Liver (tissue), 8 donors: ENCODE measurements at regions not wholly inside any gene's neighbourhood (a gene's known extent, or its start where the extent isn't known, plus 50 kb on each side); places are given as distances from the start of the nearest gene placed in this dataset.

Experiments used
- DNase-seq: peaks from one replicate; pipeline ENCODE4 v3.0.0-alpha.2; 2017; ENCODE audit warnings: low spot score
- H3K27ac ChIP-seq, 2 donors: one replicate each; pipeline ENCODE4 v1.7.0; 2013; ENCODE audit warnings: inconsistent platforms in 2 of 2, low read length in 2 of 2, control low read depth in 1 of 2, low read depth in 1 of 2, mild to moderate bottlenecking in 1 of 2
- H3K27me3 ChIP-seq, 4 donors: one replicate each; pipeline versions ENCODE4 v1.6.1 to v1.7.0; 2013; ENCODE audit warnings: low read length in 3 of 4, inconsistent platforms in 1 of 4, mild to moderate bottlenecking in 1 of 4, moderate library complexity in 1 of 4; ENCODE audit not compliant: control insufficient read depth in 4 of 4, insufficient read depth in 4 of 4
- H3K36me3 ChIP-seq, 4 donors: one replicate each; pipeline versions ENCODE4 v1.6.1 to v1.7.0; 2013; ENCODE audit warnings: low read length in 3 of 4, mild to moderate bottlenecking in 3 of 4, low read depth in 1 of 4, moderate library complexity in 1 of 4; ENCODE audit not compliant: control insufficient read depth in 4 of 4, insufficient read depth in 3 of 4
- H3K4me1 ChIP-seq, 4 donors: one replicate each; pipeline versions ENCODE4 v1.6.1 to v1.7.0; 2013; ENCODE audit warnings: low read length in 3 of 4, mild to moderate bottlenecking in 3 of 4, moderate library complexity in 1 of 4; ENCODE audit not compliant: control insufficient read depth in 4 of 4, insufficient read depth in 4 of 4
- H3K4me3 ChIP-seq, 3 donors: one replicate each; pipeline versions ENCODE4 v1.6.1 to v1.7.0; 2013; ENCODE audit warnings: low read length in 3 of 3, control low read depth in 1 of 3, low read depth in 1 of 3, mild to moderate bottlenecking in 1 of 3
- H3K9ac ChIP-seq, 2 donors: one replicate each; pipeline ENCODE4 v1.7.0; 2013; ENCODE audit warnings: low read length in 2 of 2, mild to moderate bottlenecking in 2 of 2, moderate library complexity in 2 of 2, control low read depth in 1 of 2, low read depth in 1 of 2
- H3K9me3 ChIP-seq, 4 donors: one replicate each; pipeline versions ENCODE4 v1.6.1 to v1.7.0; 2013; ENCODE audit warnings: low read length in 3 of 4; ENCODE audit not compliant: control insufficient read depth in 4 of 4
- CTCF ChIP-seq: fragments of 150-350 bp; IDR thresholded peaks from 2 replicates; pipeline ENCODE4 v1.5.1; 2017; ENCODE audit warnings: improper control_type of control experiment, low read depth, low read length; ENCODE audit not compliant: missing input control
- FOXA2 ChIP-seq: IDR thresholded peaks from 2 replicates; pipeline ENCODE4 v1.6.1; 2016; ENCODE audit warnings: antibody characterized with exemption
- GABPA ChIP-seq, 2 donors: IDR thresholded peaks in 1 of 2; conservative IDR thresholded peaks in 1 of 2; 2 replicates each; pipeline ENCODE4 v1.6.1; 2016; ENCODE audit warnings: antibody characterized with exemption in 2 of 2, mild to moderate bottlenecking in 1 of 2, moderate library complexity in 1 of 2
- RAD21 ChIP-seq, 2 donors: IDR thresholded peaks; 2 replicates each; pipeline ENCODE4 v1.6.1; 2016; ENCODE audit warnings: antibody characterized with exemption in 2 of 2, mild to moderate bottlenecking in 2 of 2
- REST ChIP-seq: IDR thresholded peaks from 2 replicates; pipeline ENCODE4 v1.6.1; 2016; ENCODE audit warnings: antibody characterized with exemption, mild to moderate bottlenecking
- RXRA ChIP-seq, 2 donors: IDR thresholded peaks; 2 replicates each; pipeline ENCODE4 v1.6.1; 2017 to 2018; ENCODE audit warnings: antibody characterized with exemption in 2 of 2, mild to moderate bottlenecking in 1 of 2
- YY1 ChIP-seq: IDR thresholded peaks from 2 replicates; pipeline ENCODE4 v1.6.1; 2016; ENCODE audit warnings: antibody characterized with exemption, mild to moderate bottlenecking
- ZBTB33 ChIP-seq: IDR thresholded peaks from 2 replicates; pipeline ENCODE4 v1.6.1; 2016; ENCODE audit warnings: antibody characterized with exemption
- WGBS: extraction: QIAGEN DNeasy Blood & Tissue Kit; methylation state at CpG from one replicate; pipeline ENCODE4 v1.1.7; 2013; 5-methylcytosine and 5-hydroxymethylcytosine counted together
- donor health status: healthy.
- donor health status: healthy.
- donor health status: healthy.
- donor health status: healthy.
- donor health status: healthy.

- no peak overlapping the region for H3K27ac ChIP-seq
- no peak for DNase-seq
Measured at GRCh38 chr17:52383493-52384100, 225.1 kb upstream of the CA10 start.

GRCh38 chr17:52378860-52379259 lies 220.3 kb upstream of the CA10 start:
- Histone ChIP-seq H3K9ac (no peak overlapping the region), H3K9me3 (no peaks in the 10 kb centered on the region), H3K36me3 (no peaks in the 10 kb centered on the region), H3K4me3 (no peak overlapping the region), H3K4me1 (no peaks in the 10 kb centered on the region), H3K27ac (no peak overlapping the region), H3K27me3 (peaks cover 0 to 4% (median 3%) of the 10 kb centered on the region in 4 donors)
- DNase-seq = no peak
- TF ChIP-seq GABPA (IDR thresholded peaks at IDR 0.05 in 1 of 2, conservative IDR thresholded peaks at IDR 0.05 in 1 of 2) (no peak), REST (no peak), YY1 (no peak), FOXA2 (no peak), ZBTB33 (no peak)
- WGBS = 53% methylated on average over 3 of the region's 3 CpGs

More at GRCh38 chr17:52383493-52384100, 225.1 kb upstream of the CA10 start:
- Histone ChIP-seq H3K9me3 (no peaks in the 10 kb centered on the region), H3K4me1 (no peaks in the 10 kb centered on the region), H3K27me3 (peaks cover 0 to 4% (median 1%) of the 10 kb centered on the region in 4 donors), H3K4me3 (no peak overlapping the region), H3K9ac (no peak overlapping the region), H3K36me3 (no peaks in the 10 kb centered on the region)
- 55% methylated on average over 4 of the region's 4 CpGs for WGBS
- TF ChIP-seq RAD21 (IDR thresholded peaks at IDR 0.05) = peak; percentile 93 to 96
- peak; percentile 86 for TF ChIP-seq CTCF
- no peak for TF ChIP-seq RXRA (IDR thresholded peaks at IDR 0.05)

- no peak overlapping the region for H3K4me3 ChIP-seq
- no peaks in the 10 kb centered on the region for H3K9me3 ChIP-seq
- no peak overlapping the region for H3K27ac ChIP-seq
- TF ChIP-seq FOXA2 = no peak
- no peaks in the 10 kb centered on the region for H3K36me3 ChIP-seq
- H3K4me1 ChIP-seq = no peaks in the 10 kb centered on the region
- no peak overlapping the region for H3K9ac ChIP-seq
- DNase-seq = no peak
- WGBS = 79% methylated on average over 3 of the region's 3 CpGs
- H3K27me3 ChIP-seq = peaks cover 0 to 4% (median 3%) of the 10 kb centered on the region in 4 donors
Measured at GRCh38 chr17:52376137-52376536, 217.6 kb upstream of the CA10 start.
